22Rv1 (cell line): ENCODE measurements at regions not wholly inside any gene's neighbourhood (a gene's known extent, or its start where the extent isn't known, plus 50 kb on each side); places are given as distances from the start of the nearest gene placed in this dataset.

Experiments used
- H3K27ac ChIP-seq: fragments of 450-650 bp; 2 replicates; pipeline ENCODE4 v1.5.1; 2017
- CTCF ChIP-seq: fragments of 450-650 bp; IDR thresholded peaks from 2 replicates; pipeline ENCODE4 v1.5.1; 2017; ENCODE audit warnings: mild to moderate bottlenecking
- ZFX ChIP-seq: fragments of 450-650 bp; IDR thresholded peaks from 2 replicates; pipeline ENCODE4 v1.6.1; 2017; ENCODE audit warnings: antibody characterized with exemption, borderline replicate concordance

DNA sequence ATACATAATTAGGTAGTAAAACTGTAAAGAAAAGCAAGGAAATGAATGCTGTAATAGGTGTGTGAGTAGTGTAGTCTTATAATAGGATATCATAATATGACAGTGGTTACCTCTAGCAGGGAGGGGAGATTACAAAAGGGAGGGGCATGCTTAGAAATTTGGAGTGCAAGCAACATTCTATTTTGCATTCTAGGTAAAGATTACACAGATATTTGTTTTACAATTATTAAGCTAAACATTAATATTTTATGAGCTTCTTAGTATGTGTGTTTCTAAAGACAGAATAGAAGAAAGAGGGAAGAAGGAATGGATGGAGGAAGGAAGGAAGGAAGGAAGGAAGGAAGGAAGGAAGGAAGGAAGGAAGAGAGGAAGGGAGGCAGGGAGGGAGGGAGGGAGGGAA, 177.9 kb downstream of the PAX3 start:
- H3K27ac ChIP-seq, result no peak overlapping the region
- TF ChIP-seq CTCF (no peak), ZFX (no peak)

GRCh38 chr2:222115296-222115695, 183.5 kb downstream of the PAX3 start:
- no peak overlapping the region for H3K27ac ChIP-seq

DNA sequence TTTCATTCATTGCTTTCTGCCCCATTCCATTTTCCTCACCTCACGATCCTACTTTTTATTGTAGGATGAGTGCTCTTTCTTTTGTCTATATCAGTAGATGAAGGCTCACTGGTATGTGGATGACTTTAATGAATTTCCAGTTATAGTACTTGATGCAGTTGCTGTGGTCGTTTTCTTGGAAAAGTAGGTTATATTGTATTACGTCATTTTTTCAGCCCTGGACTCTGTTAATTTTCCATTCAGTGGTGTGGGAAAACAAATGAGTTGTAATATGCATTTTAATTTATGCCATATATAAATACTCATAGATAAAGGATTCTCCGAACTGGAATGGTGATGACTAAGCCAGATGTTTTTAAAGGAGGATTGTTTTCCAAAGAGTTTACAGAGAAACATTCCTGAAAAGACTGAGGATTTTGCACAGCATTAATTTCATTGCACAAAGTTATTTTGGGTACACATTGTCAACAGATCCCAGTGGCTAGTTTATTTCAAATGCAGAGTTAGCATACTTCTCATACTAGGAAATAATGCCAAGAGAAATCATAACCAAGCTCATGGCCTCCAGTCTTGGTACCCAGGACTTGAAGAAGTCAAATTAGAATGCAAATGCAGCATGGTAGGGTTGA, 189.7 kb downstream of the PAX3 start:
- no peak for TF ChIP-seq CTCF
- no peak for TF ChIP-seq ZFX
- H3K27ac ChIP-seq, result no peak overlapping the region

More at GRCh38 chr2:222115296-222115695, 183.5 kb downstream of the PAX3 start:
- TF ChIP-seq ZFX (no peak), CTCF (no peak)

DNA sequence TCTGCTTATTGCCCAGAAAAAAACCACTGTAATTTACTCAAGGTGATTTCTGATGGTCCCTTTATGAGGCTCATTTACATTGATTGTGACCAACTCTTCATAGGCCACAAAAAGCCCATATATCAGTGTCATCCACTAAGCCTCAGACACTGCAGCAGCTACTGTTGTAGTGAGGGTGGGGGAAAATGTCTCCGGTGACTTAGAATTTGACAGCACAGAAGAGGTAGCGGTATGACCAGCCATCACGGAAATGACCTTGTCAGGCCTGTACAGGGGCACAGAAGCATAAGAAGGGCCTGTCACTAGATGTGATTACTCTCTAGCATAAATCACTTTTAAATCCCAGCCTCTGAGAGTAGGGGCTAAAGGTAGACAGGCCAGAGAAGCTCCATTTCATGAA, 190.3 kb downstream of the PAX3 start:
- H3K27ac ChIP-seq, result no peak overlapping the region
- no peak for TF ChIP-seq ZFX

GRCh38 chr2:222105046-222105445, 193.8 kb downstream of the PAX3 start:
- TF ChIP-seq ZFX (no peak), CTCF (no peak)
- H3K27ac ChIP-seq, result no peak overlapping the region

- H3K27ac ChIP-seq, result no peak overlapping the region
- TF ChIP-seq ZFX (no peak), CTCF (no peak)
Measured at GRCh38 chr2:222102575-222103349, 196.0 kb downstream of the PAX3 start.

GRCh38 chr2:222100704-222101699, 197.8 kb downstream of the PAX3 start:
- no peak for TF ChIP-seq CTCF
- TF ChIP-seq ZFX, result no peak

More at GRCh38 chr2:222100704-222101699, 197.8 kb downstream of the PAX3 start:
- H3K27ac ChIP-seq, result no peak overlapping the region
